Ascending aorta (tissue), 2 donors: ENCODE measurements at regions not wholly inside any gene's neighbourhood (a gene's known extent, or its start where the extent isn't known, plus 50 kb on each side); places are given as distances from the start of the nearest gene placed in this dataset.

Experiments
- DNase-seq, 2 donors: peaks; one replicate each; pipeline ENCODE4 v3.0.0-alpha.2; 2019; ENCODE audit warnings: low spot score in 2 of 2
- H3K27ac ChIP-seq, 2 donors: fragments of 200-600 bp; sonication (generic); one replicate each; pipeline ENCODE4 v1.5.1; 2016 to 2017; ENCODE audit warnings: mild to moderate bottlenecking in 1 of 2
- H3K27me3 ChIP-seq: fragments of 200-600 bp; sonication (generic); one replicate; pipeline ENCODE4 v1.5.1; 2017
- H3K36me3 ChIP-seq, 2 donors: fragments of 200-600 bp; sonication (generic); one replicate each; pipeline ENCODE4 v1.5.1; 2016
- H3K4me1 ChIP-seq, 2 donors: fragments of 200-600 bp; sonication (generic); one replicate each; pipeline ENCODE4 v1.5.1; 2016 to 2017; ENCODE audit warnings: mild to moderate bottlenecking in 1 of 2
- H3K4me3 ChIP-seq, 2 donors: fragments of 200-600 bp; sonication (generic); one replicate each; pipeline ENCODE4 v1.5.1; 2016 to 2017; ENCODE audit warnings: mild to moderate bottlenecking in 1 of 2
- H3K9me3 ChIP-seq, 2 donors: fragments of 200-600 bp; sonication (generic); one replicate each; pipeline ENCODE4 v1.5.1; 2016
- intact Hi-C: fragments of 100-400 bp; cut with DNase I; formaldehyde crosslinking; loops from one replicate; pipeline ENCODE4 v1.15.1; 2023
- TF ChIP-seq, protein P1 (sequence below), 3 experiments: fragments of 200-600 bp in 2 of 3; fragments of 450-650 bp in 1 of 3; sonication (generic) in 2 of 3; IDR thresholded peaks; one replicate each; pipeline ENCODE4 v1.5.1; 2016 to 2019; ENCODE audit warnings: antibody characterized with exemption in 3 of 3, mild to moderate bottlenecking in 1 of 3, moderate library complexity in 1 of 3

- Histone ChIP-seq H3K4me3 (no peak overlapping the region), H3K27ac (no peak overlapping the region), H3K9me3 (no peaks in the 10 kb centered on the region), H3K36me3 (no peaks in the 10 kb centered on the region), H3K4me1 (no peaks in the 10 kb centered on the region), H3K27me3 (no peaks in the 10 kb centered on the region)
- intact Hi-C loops, result no loop called here
- DNase-seq, result no peak
- TF ChIP-seq, protein P1, sequence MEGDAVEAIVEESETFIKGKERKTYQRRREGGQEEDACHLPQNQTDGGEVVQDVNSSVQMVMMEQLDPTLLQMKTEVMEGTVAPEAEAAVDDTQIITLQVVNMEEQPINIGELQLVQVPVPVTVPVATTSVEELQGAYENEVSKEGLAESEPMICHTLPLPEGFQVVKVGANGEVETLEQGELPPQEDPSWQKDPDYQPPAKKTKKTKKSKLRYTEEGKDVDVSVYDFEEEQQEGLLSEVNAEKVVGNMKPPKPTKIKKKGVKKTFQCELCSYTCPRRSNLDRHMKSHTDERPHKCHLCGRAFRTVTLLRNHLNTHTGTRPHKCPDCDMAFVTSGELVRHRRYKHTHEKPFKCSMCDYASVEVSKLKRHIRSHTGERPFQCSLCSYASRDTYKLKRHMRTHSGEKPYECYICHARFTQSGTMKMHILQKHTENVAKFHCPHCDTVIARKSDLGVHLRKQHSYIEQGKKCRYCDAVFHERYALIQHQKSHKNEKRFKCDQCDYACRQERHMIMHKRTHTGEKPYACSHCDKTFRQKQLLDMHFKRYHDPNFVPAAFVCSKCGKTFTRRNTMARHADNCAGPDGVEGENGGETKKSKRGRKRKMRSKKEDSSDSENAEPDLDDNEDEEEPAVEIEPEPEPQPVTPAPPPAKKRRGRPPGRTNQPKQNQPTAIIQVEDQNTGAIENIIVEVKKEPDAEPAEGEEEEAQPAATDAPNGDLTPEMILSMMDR (IDR thresholded peaks at IDR 0.05), result peak; percentile 35 to 40 (median 39)
These were observed 67.0 kb upstream of the TNFAIP3 start for GRCh38 chr6:137799950-137800568.

DNA sequence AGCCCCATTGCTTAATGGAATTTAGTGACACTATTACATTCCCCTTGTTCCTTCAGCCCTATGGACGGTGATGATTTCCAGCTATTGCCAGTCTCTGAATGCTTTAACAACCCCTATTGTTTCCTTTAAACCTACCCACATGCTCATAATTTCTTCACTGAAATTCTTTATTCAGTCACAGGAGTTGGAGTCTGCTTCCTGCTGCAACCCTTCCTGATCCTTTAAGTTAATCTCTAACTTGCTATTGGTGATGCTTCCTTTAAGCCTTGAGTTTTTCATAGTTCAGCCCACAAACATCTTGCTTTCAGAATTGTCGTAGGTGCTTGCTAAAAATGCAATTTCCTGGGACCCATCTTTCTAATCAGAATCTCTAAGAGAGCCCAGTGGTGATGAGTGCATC is 66.3 kb upstream of the TNFAIP3 start:
- intact Hi-C loops, result no loop called here
- no peak for DNase-seq
- Histone ChIP-seq H3K4me3 (no peak overlapping the region), H3K27me3 (no peaks in the 10 kb centered on the region), H3K27ac (no peak overlapping the region), H3K36me3 (no peaks in the 10 kb centered on the region), H3K4me1 (no peaks in the 10 kb centered on the region), H3K9me3 (no peaks in the 10 kb centered on the region)
- TF ChIP-seq, protein P1 (IDR thresholded peaks at IDR 0.05), result no peak

DNA sequence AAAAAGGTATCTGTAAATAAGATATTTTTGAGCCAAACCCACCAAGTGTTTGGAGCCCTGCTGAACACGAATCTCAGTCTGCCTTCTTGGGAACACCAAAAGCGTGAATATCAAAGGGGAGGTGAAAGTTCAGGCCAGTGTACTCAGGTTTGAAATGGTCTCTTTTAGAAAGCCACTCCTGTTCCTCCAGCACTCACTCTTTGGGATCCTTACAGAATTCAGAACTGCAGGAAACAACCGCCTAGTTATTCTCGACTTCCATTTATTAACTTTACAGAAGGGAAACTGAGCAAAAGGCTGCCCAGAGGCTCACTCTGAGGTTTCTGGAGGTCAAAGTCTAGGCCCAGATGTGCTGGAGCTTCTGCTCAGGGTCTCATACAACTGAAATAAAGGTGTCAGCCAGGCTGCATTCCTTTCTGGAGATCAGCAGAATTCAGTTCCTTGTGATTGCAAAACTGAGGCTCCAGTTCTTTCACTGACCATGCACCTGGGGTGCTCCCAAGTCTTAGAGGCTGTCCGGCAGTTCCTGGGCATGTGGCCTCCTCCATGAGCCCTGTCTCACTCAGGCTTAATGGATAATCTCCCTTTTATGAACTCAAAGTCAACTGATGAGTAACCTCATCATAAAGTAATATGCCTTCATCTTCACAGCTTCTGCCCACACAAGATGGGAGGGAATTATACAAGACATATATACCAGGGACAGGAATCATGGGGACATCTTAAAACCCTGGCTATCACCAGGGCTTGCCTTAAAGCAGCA is 65.5 kb upstream of the TNFAIP3 start:
- Histone ChIP-seq H3K27me3 (no peaks in the 10 kb centered on the region), H3K4me3 (no peak overlapping the region), H3K36me3 (no peaks in the 10 kb centered on the region), H3K4me1 (no peaks in the 10 kb centered on the region), H3K27ac (no peak overlapping the region), H3K9me3 (no peaks in the 10 kb centered on the region)
- no peak for DNase-seq
- TF ChIP-seq, protein P1 (IDR thresholded peaks at IDR 0.05), result no peak
- intact Hi-C loops, result no loop called here

- no peaks in the 10 kb centered on the region for H3K9me3 ChIP-seq
- TF ChIP-seq, protein P1 (IDR thresholded peaks at IDR 0.05), result no peak
- H3K36me3 ChIP-seq, result no peaks in the 10 kb centered on the region
- intact Hi-C loops, result no loop called here
- no peaks in the 10 kb centered on the region for H3K4me1 ChIP-seq
- no peak for DNase-seq
- no peak overlapping the region for H3K27ac ChIP-seq
- no peak overlapping the region for H3K4me3 ChIP-seq
- H3K27me3 ChIP-seq, result no peaks in the 10 kb centered on the region
These were observed 64.5 kb upstream of the TNFAIP3 start for GRCh38 chr6:137802408-137803182.

GRCh38 chr6:137804637-137805036 is 62.4 kb upstream of the TNFAIP3 start:
- Histone ChIP-seq H3K4me1 (no peaks in the 10 kb centered on the region), H3K36me3 (no peaks in the 10 kb centered on the region), H3K27ac (no peak overlapping the region), H3K27me3 (no peaks in the 10 kb centered on the region), H3K4me3 (no peak overlapping the region), H3K9me3 (no peaks in the 10 kb centered on the region)
- TF ChIP-seq, protein P1 (IDR thresholded peaks at IDR 0.05), result no peak
- intact Hi-C loops, result no loop called here
- no peak for DNase-seq
